HG03103 (cell line): ENCODE measurements at regions not wholly inside any gene's neighbourhood (a gene's known extent, or its start where the extent isn't known, plus 50 kb on each side); places are given as distances from the start of the nearest gene placed in this dataset.
A peak's percentile ranks its signal among the peaks of the same experiment; 100 is the strongest.
"Not testable (repeated sequence)": the region's sequence is repeated elsewhere in the genome, so short reads cannot be mapped to it uniquely, and the experiment has no call there.

Source experiments
- ATAC-seq: cut with Tn5 transposase; IDR thresholded peaks from one replicate; pipeline ENCODE4 v1.9.1; 2021; ENCODE audit warnings: low read depth; ENCODE audit not compliant: unreplicated experiment

DNA sequence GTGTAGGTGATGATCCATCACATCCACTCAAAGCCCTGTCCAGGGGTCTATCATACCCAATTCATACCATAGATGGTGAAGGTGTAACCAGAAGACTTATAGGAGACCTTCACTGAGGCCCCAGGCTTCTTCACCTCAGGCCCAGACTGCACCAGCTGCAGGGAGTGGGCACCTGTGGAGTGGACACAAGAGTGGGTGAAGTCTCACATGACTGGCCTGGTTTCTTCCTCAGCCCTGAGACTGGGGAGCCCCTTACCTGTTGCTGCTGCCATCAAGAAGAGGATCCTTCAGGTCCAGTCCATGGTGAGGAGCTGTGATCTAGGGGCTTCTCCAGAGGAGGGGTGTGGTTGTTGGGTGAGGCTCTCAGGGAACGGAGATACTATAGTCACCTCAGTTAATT, 851.0 kb downstream of the TMEM121 start:
- no peak for ATAC-seq

GRCh38 chr14:106378191-106378590, 851.8 kb downstream of the TMEM121 start:
- ATAC-seq, result no peak

GRCh38 chr14:106380740-106381139, 854.4 kb downstream of the TMEM121 start:
- no peak for ATAC-seq

GRCh38 chr14:106389186-106389585, 862.8 kb downstream of the TMEM121 start:
- ATAC-seq, result not testable (repeated sequence)

DNA sequence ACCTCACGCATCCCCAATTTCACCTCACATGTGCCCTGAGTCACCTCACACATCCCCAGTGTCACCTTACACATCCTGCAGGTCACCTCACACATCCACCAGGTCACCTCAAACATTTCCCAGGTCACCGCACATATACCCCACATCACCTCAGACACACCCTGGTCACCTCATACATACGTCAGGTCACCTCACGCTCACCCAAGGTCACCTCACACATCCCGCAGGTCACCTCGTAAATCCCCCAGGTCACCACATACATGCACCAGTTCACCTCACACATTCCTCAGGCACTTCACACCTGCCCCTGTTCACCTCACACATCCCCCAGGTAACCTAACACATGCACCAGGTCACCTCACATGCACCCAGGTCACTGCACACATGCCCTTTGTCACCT, 864.0 kb downstream of the TMEM121 start:
- ATAC-seq, result no peak

GRCh38 chr14:106390947-106391346, 864.6 kb downstream of the TMEM121 start:
- no peak for ATAC-seq

GRCh38 chr14:106393742-106394141, 867.4 kb downstream of the TMEM121 start:
- ATAC-seq, result no peak

DNA sequence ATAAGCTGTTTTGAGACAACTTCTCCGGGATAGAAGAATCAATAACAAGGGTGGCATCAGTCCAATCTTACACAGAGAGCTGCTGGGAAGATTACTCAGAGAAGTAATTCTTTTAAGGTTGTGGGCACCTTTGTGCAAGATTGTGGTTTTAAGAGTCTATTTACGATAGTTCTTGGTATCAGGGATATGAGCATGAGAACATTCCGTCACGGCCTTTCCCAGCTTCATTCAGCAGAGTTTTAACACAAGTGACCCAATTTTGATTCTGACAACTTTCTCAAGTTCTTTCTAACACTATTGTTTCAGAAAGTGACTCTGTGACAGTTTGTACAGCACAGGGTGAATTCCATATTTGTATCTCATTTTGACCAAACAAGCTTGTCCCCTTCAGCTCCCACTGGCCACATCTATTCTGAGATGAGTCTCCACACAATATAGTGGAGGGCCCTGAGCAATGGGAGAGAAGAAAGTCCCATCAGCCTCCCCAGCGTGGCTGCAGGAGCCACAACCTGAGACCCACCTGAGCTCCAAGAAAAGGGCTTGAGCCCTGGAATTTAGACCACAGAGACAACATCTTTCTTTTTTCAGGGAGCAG, 869.2 kb downstream of the TMEM121 start:
- ATAC-seq, result no peak

- no peak for ATAC-seq
These were observed 870.6 kb downstream of the TMEM121 start for GRCh38 chr14:106396999-106397398.

DNA sequence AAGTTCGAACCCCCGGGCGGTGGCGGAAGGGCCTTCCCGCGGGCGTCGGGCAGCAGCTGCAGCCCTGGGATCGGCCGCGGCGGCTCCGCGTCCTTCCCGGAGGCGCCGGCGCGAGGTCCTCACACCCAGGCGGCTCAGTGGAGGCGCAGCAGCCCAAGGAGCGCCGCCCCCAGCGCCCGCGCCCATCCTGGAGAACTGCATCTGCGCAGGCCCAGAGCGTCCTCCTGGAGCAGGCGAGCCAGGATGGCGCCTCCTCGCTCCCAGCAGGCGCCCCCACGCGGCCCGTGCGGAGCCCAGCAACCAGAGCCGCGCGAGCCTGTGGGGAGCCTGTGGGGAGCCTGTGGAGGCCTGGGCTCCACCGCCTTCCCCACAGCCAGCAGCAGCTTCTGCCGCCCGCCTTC, 872.5 kb downstream of the TMEM121 start:
- not testable (repeated sequence) for ATAC-seq

DNA sequence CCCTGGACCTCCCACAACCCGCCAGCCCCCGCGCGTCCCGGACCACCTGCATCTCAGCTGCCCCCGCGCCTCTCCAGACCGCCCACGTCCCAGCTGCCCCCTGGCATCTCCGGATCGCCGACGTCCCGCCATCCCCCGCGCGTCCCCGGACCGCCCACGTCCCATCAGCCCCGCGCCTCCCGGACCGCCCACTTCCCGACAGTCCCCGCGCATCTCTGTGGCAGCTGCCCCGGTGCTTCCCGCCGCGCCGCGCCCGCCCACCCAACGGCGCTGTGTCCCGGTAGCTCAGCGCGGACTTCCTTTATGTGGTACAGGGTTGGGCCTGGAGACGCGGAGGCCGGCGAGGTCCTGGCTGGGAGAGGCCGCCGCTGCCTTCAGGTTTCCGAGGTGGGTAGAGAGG, 874.9 kb downstream of the TMEM121 start:
- ATAC-seq, result not testable (repeated sequence)

- ATAC-seq, result not testable (repeated sequence)
These were observed 883.8 kb downstream of the TMEM121 start for GRCh38 chr14:106410229-106410628.

DNA sequence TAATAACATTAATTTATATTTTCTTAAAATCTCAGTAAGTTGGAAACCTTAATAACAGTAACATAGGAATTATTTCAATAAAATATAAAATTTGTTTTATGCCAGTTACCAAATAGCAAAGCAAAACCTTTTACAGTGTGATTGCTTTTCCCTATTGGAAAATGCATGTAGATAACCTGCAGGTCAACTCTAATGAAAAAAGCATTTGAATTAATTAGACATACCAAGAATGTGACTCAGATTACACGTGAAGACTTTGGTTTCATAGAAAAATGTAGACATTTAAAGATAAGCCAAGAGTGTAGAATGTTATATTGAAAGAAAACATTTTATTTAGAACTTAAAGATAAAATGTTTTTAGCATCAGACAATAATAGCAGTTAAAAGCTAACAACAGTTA, 888.1 kb downstream of the TMEM121 start:
- no peak for ATAC-seq

DNA sequence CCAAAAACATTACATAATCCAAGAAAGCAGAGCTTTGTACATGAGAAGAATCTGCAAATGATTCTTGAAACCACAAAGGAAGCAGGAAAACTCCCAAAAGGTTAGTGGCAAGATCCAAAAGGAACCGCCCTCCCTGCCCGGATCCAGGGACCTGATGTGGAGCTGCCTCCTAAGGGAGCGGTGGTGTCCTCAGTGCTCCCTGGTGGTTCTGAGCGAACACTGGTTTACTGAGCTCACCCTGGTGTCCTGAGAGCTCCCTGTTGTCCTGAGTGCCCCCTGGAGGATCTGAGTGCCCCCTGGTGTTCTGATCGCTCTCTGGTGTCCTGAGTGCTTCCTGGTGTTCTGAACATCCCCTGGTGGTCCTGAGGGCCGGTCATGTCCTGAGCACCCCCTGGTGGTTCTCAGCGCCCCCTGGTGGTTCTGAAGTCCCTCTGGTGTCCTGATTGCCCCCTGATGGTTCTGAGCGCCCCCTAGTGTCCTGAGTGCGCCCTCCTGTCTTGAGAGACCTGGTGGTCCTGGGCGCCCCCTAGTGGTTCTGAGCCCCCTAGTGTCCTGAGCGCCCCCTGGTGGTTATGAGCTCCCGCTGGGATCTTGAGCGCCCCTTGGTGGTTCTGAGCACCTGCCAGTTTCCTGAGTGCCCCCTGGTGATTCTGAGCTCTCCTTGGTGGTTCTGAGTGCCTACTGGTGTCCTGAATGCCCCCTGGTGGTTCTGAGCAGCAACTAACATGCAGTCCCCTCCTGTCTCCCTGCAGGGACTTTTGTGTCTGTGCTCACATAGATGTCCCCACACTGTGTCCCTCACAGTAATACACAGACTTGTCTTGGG, 891.1 kb downstream of the TMEM121 start:
- peak; percentile 76 for ATAC-seq

- no peak for ATAC-seq
These were observed 893.1 kb downstream of the TMEM121 start for GRCh38 chr14:106419376-106419965.

DNA sequence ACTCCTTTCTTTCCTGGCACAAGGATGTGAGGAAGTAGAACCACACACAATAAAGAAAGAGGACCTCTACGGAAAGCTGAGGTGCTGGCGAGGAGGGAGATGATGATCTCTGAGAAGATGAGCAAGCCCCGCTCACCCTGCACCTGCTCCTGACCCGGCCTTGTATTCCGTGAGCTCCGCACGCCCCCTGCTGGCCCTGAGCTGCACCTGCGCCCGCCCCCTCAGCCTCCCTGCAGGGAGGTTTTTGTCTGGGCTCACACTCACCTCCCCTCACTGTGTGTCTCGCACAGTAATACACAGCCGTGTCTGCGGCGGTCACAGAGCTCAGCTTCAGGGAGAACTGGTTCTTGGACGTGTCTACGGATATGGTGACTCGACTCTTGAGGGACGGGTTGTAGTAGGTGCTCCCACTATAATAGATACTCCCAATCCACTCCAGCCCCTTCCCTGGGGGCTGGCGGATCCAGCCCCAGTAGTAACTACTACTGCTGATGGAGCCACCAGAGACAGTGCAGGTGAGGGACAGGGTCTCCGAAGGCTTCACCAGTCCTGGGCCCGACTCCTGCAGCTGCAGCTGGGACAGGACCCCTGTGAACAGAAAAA, 895.1 kb downstream of the TMEM121 start:
- not testable (repeated sequence) for ATAC-seq

GRCh38 chr14:106422066-106422465, 895.7 kb downstream of the TMEM121 start:
- no peak for ATAC-seq

DNA sequence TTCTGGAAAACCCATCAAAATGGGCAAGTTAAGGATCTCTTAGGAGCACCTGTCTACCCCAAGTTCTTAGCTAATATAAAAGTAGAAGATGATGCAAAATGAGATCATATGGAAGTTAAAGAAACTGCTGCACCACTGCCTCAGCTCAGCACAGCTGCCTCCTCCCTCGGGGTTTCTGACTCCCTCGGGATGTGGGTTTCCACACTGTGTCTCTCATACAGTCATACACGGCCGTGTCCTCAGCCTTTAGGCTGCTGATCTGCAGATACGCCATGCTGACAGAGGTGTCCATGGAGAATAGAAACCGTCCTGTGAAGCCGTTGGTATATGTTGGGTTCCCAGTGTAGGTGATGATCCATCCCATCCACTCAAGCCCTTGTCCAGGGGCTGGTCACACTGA, 898.8 kb downstream of the TMEM121 start:
- ATAC-seq, result not testable (repeated sequence)

GRCh38 chr14:106436310-106436905, 910.0 kb downstream of the TMEM121 start:
- no peak for ATAC-seq

GRCh38 chr14:106442857-106443256, 916.5 kb downstream of the TMEM121 start:
- no peak for ATAC-seq

GRCh38 chr14:106455026-106455425, 928.6 kb downstream of the TMEM121 start:
- no peak for ATAC-seq
